Stomach (tissue), 8 donors: ENCODE measurements at regions not wholly inside any gene's neighbourhood (a gene's known extent, or its start where the extent isn't known, plus 50 kb on each side); places are given as distances from the start of the nearest gene placed in this dataset.

ENCODE experiments used
- DNase-seq, 2 donors: peaks; one replicate each; pipeline versions ENCODE4 v3.0.0 to v3.0.0-alpha.2; 2013 to 2019
- H3K27ac ChIP-seq, 5 donors: fragments of 200-600 bp in 4 of 5; sonication (generic) in 4 of 5; one replicate each; pipeline ENCODE4 v1.5.1; 2013 to 2019; ENCODE audit warnings: mild to moderate bottlenecking in 1 of 5, moderate library complexity in 1 of 5
- H3K27me3 ChIP-seq, 3 donors: fragments of 200-600 bp; sonication (generic); one replicate each; pipeline ENCODE4 v1.5.1; 2017 to 2019; ENCODE audit warnings: mixed run types in 1 of 3
- H3K36me3 ChIP-seq, 4 donors: fragments of 200-600 bp; sonication (generic); 1 replicate in 3 of 4; 2 replicates in 1 of 4; pipeline ENCODE4 v1.5.1; 2016 to 2019
- H3K4me1 ChIP-seq, 4 donors: fragments of 200-600 bp; sonication (generic); one replicate each; pipeline ENCODE4 v1.5.1; 2016 to 2019
- H3K4me3 ChIP-seq, 4 donors: fragments of 200-600 bp; sonication (generic) in 3 of 4; one replicate each; pipeline ENCODE4 v1.5.1; 2016 to 2019; ENCODE audit warnings: mild to moderate bottlenecking in 1 of 4
- H3K9me3 ChIP-seq, 4 donors: fragments of 200-600 bp; sonication (generic); one replicate each; pipeline ENCODE4 v1.5.1; 2016 to 2019
- CTCF ChIP-seq, 7 experiments: fragments of 450-650 bp in 4 of 7; fragments of 200-600 bp in 3 of 7; sonication (generic) in 3 of 7; IDR thresholded peaks; one replicate each; pipeline ENCODE4 v1.5.1; 2016 to 2019; ENCODE audit warnings: antibody characterized with exemption in 7 of 7, control low read depth in 2 of 7, mild to moderate bottlenecking in 1 of 7
- EP300 ChIP-seq: sonication (generic); formaldehyde crosslinking; IDR thresholded peaks from one replicate; pipeline ENCODE4 v1.6.1; 2017; ENCODE audit warnings: antibody characterized with exemption
- POLR2A ChIP-seq, 4 donors: fragments of 450-650 bp; IDR thresholded peaks; one replicate each; pipeline ENCODE4 v1.6.1; 2016; ENCODE audit warnings: antibody characterized with exemption in 4 of 4, control low read depth in 2 of 4, mild to moderate bottlenecking in 1 of 4, moderate library complexity in 1 of 4
- POLR2AphosphoS5 ChIP-seq, 3 donors: sonication (generic); formaldehyde crosslinking; IDR thresholded peaks; one replicate each; pipeline ENCODE4 v1.6.1; 2016; ENCODE audit warnings: antibody characterized with exemption in 3 of 3
- WGBS, 5 donors: extraction: QIAGEN DNeasy Blood & Tissue Kit in 3 of 5; methylation state at CpG; one replicate each; pipeline versions ENCODE4 v1.1.5 to v1.1.7; 2013 to 2018; 5-methylcytosine and 5-hydroxymethylcytosine counted together
- intact Hi-C: fragments of 100-400 bp; cut with DNase I; formaldehyde crosslinking; loops from one replicate; pipeline ENCODE4 v1.15.1; 2023; ENCODE audit warnings: low total_unique reads
- donor health status: healthy with polysubstance abuse.
- donor health status: Bipolar disorder and iron deficiency.
- donor health status: healthy.

GRCh38 chr1:238624776-238625175, 734.1 kb upstream of the ZP4 start:
- WGBS, 5 donors, result 62 to 74% (median 65%) methylated on average over 4 of the region's 4 CpGs
- H3K4me3 ChIP-seq, result no peak overlapping the region
- intact Hi-C loops, result no loop called here
- no peak overlapping the region for H3K27ac ChIP-seq
- no peaks in the 10 kb centered on the region for H3K4me1 ChIP-seq
- H3K27me3 ChIP-seq, result no peaks in the 10 kb centered on the region
- no peaks in the 10 kb centered on the region for H3K36me3 ChIP-seq
- DNase-seq, result no peak
- peaks cover 0 to 9% (median 0%) of the 10 kb centered on the region in 4 donors for H3K9me3 ChIP-seq
- TF ChIP-seq CTCF (IDR thresholded peaks at IDR 0.05) (no peak), POLR2AphosphoS5 (IDR thresholded peaks at IDR 0.05) (no peak), EP300 (no peak), POLR2A (IDR thresholded peaks at IDR 0.05) (no peak)

GRCh38 chr1:238621405-238621804, 730.7 kb upstream of the ZP4 start:
- no peak for DNase-seq
- Histone ChIP-seq H3K27ac (no peak overlapping the region), H3K4me3 (no peak overlapping the region), H3K9me3 (no peaks in the 10 kb centered on the region), H3K27me3 (no peaks in the 10 kb centered on the region), H3K4me1 (no peaks in the 10 kb centered on the region), H3K36me3 (no peaks in the 10 kb centered on the region)
- TF ChIP-seq POLR2A (IDR thresholded peaks at IDR 0.05), result no peak
- no peak for TF ChIP-seq POLR2AphosphoS5 (IDR thresholded peaks at IDR 0.05)
- TF ChIP-seq CTCF (IDR thresholded peaks at IDR 0.05), result no peak
- no peak for TF ChIP-seq EP300
- intact Hi-C loops, result no loop called here
- 79 to 92% (median 86%) methylated on average over 1 of the region's 1 CpG for WGBS, 5 donors

GRCh38 chr1:238619652-238620051, 728.9 kb upstream of the ZP4 start:
- no peaks in the 10 kb centered on the region for H3K27me3 ChIP-seq
- no peaks in the 10 kb centered on the region for H3K4me1 ChIP-seq
- no peak for DNase-seq
- H3K4me3 ChIP-seq, result no peak overlapping the region
- H3K27ac ChIP-seq, result no peak overlapping the region
- intact Hi-C loops, result no loop called here
- H3K9me3 ChIP-seq, result no peaks in the 10 kb centered on the region
- no peaks in the 10 kb centered on the region for H3K36me3 ChIP-seq
- TF ChIP-seq POLR2AphosphoS5 (IDR thresholded peaks at IDR 0.05) (no peak), EP300 (no peak), POLR2A (IDR thresholded peaks at IDR 0.05) (no peak), CTCF (IDR thresholded peaks at IDR 0.05) (no peak)

GRCh38 chr1:238611406-238611805, 720.7 kb upstream of the ZP4 start:
- TF ChIP-seq POLR2A (IDR thresholded peaks at IDR 0.05), result no peak
- TF ChIP-seq POLR2AphosphoS5 (IDR thresholded peaks at IDR 0.05), result no peak
- no peak for TF ChIP-seq CTCF (IDR thresholded peaks at IDR 0.05)
- TF ChIP-seq EP300, result no peak
- no peaks in the 10 kb centered on the region for H3K36me3 ChIP-seq
- no peak overlapping the region for H3K4me3 ChIP-seq
- H3K4me1 ChIP-seq, result no peaks in the 10 kb centered on the region
- DNase-seq, result no peak
- WGBS, 5 donors, result 73 to 85% (median 81%) methylated on average over 3 of the region's 3 CpGs
- intact Hi-C loops, result no loop called here
- no peaks in the 10 kb centered on the region for H3K9me3 ChIP-seq
- no peak overlapping the region for H3K27ac ChIP-seq
- H3K27me3 ChIP-seq, result no peaks in the 10 kb centered on the region

GRCh38 chr1:238608144-238608543, 717.4 kb upstream of the ZP4 start:
- Histone ChIP-seq H3K9me3 (no peaks in the 10 kb centered on the region), H3K27me3 (no peaks in the 10 kb centered on the region), H3K36me3 (no peaks in the 10 kb centered on the region), H3K27ac (no peak overlapping the region), H3K4me1 (no peaks in the 10 kb centered on the region), H3K4me3 (no peak overlapping the region)
- DNase-seq, result no peak
- 71 to 81% (median 73%) methylated on average over 5 of the region's 5 CpGs for WGBS, 5 donors
- TF ChIP-seq POLR2A (IDR thresholded peaks at IDR 0.05) (no peak), CTCF (IDR thresholded peaks at IDR 0.05) (no peak), POLR2AphosphoS5 (IDR thresholded peaks at IDR 0.05) (no peak), EP300 (no peak)
- intact Hi-C loops, result no loop called here
